WI38 (cell line): ENCODE measurements at regions not wholly inside any gene's neighbourhood (a gene's known extent, or its start where the extent isn't known, plus 50 kb on each side); places are given as distances from the start of the nearest gene placed in this dataset.

Experiments used
- H3K4me3 ChIP-seq: 2 replicates; pipeline ENCODE4 v1.5.1; 2011; ENCODE audit warnings: low read depth, mild to moderate bottlenecking, control low read depth, low read length
- CTCF ChIP-seq: IDR thresholded peaks from 2 replicates; pipeline ENCODE4 v1.5.1; 2012; ENCODE audit warnings: low read depth, mild to moderate bottlenecking, control low read depth, low read length

- H3K4me3 ChIP-seq, result no peak overlapping the region
- no peak for TF ChIP-seq CTCF
These were observed 55.5 kb upstream of the CCDC167 start for GRCh38 chr6:37555040-37555781.

- no peak for TF ChIP-seq CTCF
- H3K4me3 ChIP-seq, result no peak overlapping the region
These were observed 54.8 kb upstream of the CCDC167 start for GRCh38 chr6:37554480-37554819.

GRCh38 chr6:37552267-37552666, 52.6 kb upstream of the CCDC167 start:
- no peak overlapping the region for H3K4me3 ChIP-seq
- no peak for TF ChIP-seq CTCF

DNA sequence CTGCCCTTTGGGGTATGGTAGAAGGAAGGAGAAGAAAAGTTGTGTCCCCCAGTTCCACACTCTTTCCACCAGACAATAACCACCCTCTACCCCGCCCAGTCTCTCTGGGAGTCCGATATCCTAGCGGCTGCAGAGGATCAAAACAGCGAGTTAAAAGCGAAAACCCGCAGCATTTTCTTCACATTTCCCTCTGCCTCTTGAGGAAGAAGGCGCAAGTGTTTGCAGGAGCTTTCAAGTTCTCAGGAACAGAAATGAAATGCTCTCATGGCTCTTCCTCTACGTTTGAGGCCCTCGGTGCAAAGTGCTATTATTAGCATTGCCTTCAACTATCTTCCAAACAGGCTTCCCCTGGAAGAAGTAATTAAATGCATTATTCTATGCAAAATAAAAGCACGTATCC, 52.2 kb upstream of the CCDC167 start:
- TF ChIP-seq CTCF, result no peak
- no peak overlapping the region for H3K4me3 ChIP-seq

- no peak overlapping the region for H3K4me3 ChIP-seq
- no peak for TF ChIP-seq CTCF
These were observed 51.8 kb upstream of the CCDC167 start for GRCh38 chr6:37551446-37551845.

GRCh38 chr6:37551002-37551401, 51.3 kb upstream of the CCDC167 start:
- TF ChIP-seq CTCF, result no peak
- H3K4me3 ChIP-seq, result no peak overlapping the region

GRCh38 chr6:37550191-37550831, 50.6 kb upstream of the CCDC167 start:
- no peak for TF ChIP-seq CTCF
- no peak overlapping the region for H3K4me3 ChIP-seq
